ENCODE measurements at regions not wholly inside any gene's neighbourhood (a gene's known extent, or its start where the extent isn't known, plus 50 kb on each side); places are given as distances from the start of the nearest gene placed in this dataset.

- TF ChIP-seq, protein P1, sequence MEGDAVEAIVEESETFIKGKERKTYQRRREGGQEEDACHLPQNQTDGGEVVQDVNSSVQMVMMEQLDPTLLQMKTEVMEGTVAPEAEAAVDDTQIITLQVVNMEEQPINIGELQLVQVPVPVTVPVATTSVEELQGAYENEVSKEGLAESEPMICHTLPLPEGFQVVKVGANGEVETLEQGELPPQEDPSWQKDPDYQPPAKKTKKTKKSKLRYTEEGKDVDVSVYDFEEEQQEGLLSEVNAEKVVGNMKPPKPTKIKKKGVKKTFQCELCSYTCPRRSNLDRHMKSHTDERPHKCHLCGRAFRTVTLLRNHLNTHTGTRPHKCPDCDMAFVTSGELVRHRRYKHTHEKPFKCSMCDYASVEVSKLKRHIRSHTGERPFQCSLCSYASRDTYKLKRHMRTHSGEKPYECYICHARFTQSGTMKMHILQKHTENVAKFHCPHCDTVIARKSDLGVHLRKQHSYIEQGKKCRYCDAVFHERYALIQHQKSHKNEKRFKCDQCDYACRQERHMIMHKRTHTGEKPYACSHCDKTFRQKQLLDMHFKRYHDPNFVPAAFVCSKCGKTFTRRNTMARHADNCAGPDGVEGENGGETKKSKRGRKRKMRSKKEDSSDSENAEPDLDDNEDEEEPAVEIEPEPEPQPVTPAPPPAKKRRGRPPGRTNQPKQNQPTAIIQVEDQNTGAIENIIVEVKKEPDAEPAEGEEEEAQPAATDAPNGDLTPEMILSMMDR (IDR thresholded peaks at IDR 0.05) = no peak
- no peak for TF ChIP-seq EZH2 (IDR thresholded peaks at IDR 0.05; ENCODE audit: borderline replicate concordance, insufficient read depth, low read depth, low read length, poor library complexity, severe bottlenecking)
Measured at GRCh38 chr2:195006856-195007255, 650.2 kb upstream of the SLC39A10 start.

Measured in B cell (primary cell).